ENCODE measurements at regions not wholly inside any gene's neighbourhood (a gene's known extent, or its start where the extent isn't known, plus 50 kb on each side); places are given as distances from the start of the nearest gene placed in this dataset.

- Histone ChIP-seq H3K4me3 (ENCODE audit: control insufficient read depth in 2 of 3, extremely low read depth in 1 of 3, insufficient read depth in 2 of 3, low read depth in 1 of 3, low read length in 3 of 3) (no peak overlapping the region), H3K27ac (ENCODE audit: control insufficient read depth, insufficient read depth, low read length) (no peak overlapping the region), H4K20me1 (ENCODE audit: control insufficient read depth, extremely low read depth, insufficient read depth, low read length) (no peaks in the 10 kb centered on the region), H3K4me1 (ENCODE audit: control insufficient read depth, extremely low read depth, insufficient read depth, low read length) (peaks cover 4% of the 10 kb centered on the region), H3K9me1 (ENCODE audit: control insufficient read depth, extremely low read depth, insufficient read depth, low read length) (no peaks in the 10 kb centered on the region), H3K27me3 (ENCODE audit: control insufficient read depth, extremely low read depth, insufficient read depth, low read length) (no peaks in the 10 kb centered on the region), H2AFZ (ENCODE audit: control insufficient read depth, low read length) (peak overlapping the region; percentile 11), H3K9me3 (ENCODE audit: control insufficient read depth, low read depth, low read length) (no peaks in the 10 kb centered on the region), H3K4me2 (ENCODE audit: control insufficient read depth, extremely low read depth, insufficient read depth, low read depth, low read length) (peak overlapping the region; percentile 61), H3K79me2 (ENCODE audit: control insufficient read depth, insufficient read depth, low read length) (no peaks in the 10 kb centered on the region), H3K36me3 (ENCODE audit: control insufficient read depth in 2 of 2, extremely low read depth in 1 of 2, insufficient read depth in 2 of 2, low read length in 2 of 2) (no peaks in the 10 kb centered on the region), H3K9ac (ENCODE audit: control insufficient read depth, extremely low read depth, insufficient read depth, low read length) (no peak overlapping the region)
- TF ChIP-seq CTCF (optimal IDR thresholded peaks at IDR 0.05 in 1 of 3, IDR thresholded peaks at IDR 0.05 in 1 of 3, conservative IDR thresholded peaks at IDR 0.05 in 1 of 3; ENCODE audit: extremely low read depth in 1 of 3, insufficient read depth in 2 of 3, low read length in 3 of 3) (no peak), EZH2 (IDR thresholded peaks at IDR 0.05; ENCODE audit: low read length) (no peak)
- dilution Hi-C loops (cut with MboI; ENCODE audit: extremely low pct_ligation_motif_present, low sequenced_read_pairs), result no loop called here
- no peak for DNase-seq (ENCODE audit: low read depth, low spot score)
- FAIRE-seq, result no peak
Measured at GRCh38 chr3:152957491-152957890, 122.6 kb downstream of the P2RY1 start.

- H3K27me3 ChIP-seq (ENCODE audit: control insufficient read depth, extremely low read depth, insufficient read depth, low read length), result no peaks in the 10 kb centered on the region
- peaks cover 4% of the 10 kb centered on the region for H3K4me1 ChIP-seq (ENCODE audit: control insufficient read depth, extremely low read depth, insufficient read depth, low read length)
- no peak overlapping the region for H3K27ac ChIP-seq (ENCODE audit: control insufficient read depth, insufficient read depth, low read length)
- no peak overlapping the region for H2AFZ ChIP-seq (ENCODE audit: control insufficient read depth, low read length)
- no peaks in the 10 kb centered on the region for H3K9me1 ChIP-seq (ENCODE audit: control insufficient read depth, extremely low read depth, insufficient read depth, low read length)
- TF ChIP-seq CTCF (optimal IDR thresholded peaks at IDR 0.05 in 1 of 3, IDR thresholded peaks at IDR 0.05 in 1 of 3, conservative IDR thresholded peaks at IDR 0.05 in 1 of 3; ENCODE audit: extremely low read depth in 1 of 3, insufficient read depth in 2 of 3, low read length in 3 of 3), result no peak
- TF ChIP-seq EZH2 (IDR thresholded peaks at IDR 0.05; ENCODE audit: low read length), result no peak
- no peaks in the 10 kb centered on the region for H4K20me1 ChIP-seq (ENCODE audit: control insufficient read depth, extremely low read depth, insufficient read depth, low read length)
- H3K9me3 ChIP-seq (ENCODE audit: control insufficient read depth, low read depth, low read length), result no peaks in the 10 kb centered on the region
- H3K79me2 ChIP-seq (ENCODE audit: control insufficient read depth, insufficient read depth, low read length), result no peaks in the 10 kb centered on the region
- dilution Hi-C loops (cut with MboI; ENCODE audit: extremely low pct_ligation_motif_present, low sequenced_read_pairs), result no loop called here
- no peaks in the 10 kb centered on the region for H3K36me3 ChIP-seq (ENCODE audit: control insufficient read depth in 2 of 2, extremely low read depth in 1 of 2, insufficient read depth in 2 of 2, low read length in 2 of 2)
- DNase-seq (ENCODE audit: low read depth, low spot score) (no peak), FAIRE-seq (no peak)
- H3K4me3 ChIP-seq (ENCODE audit: control insufficient read depth in 2 of 3, extremely low read depth in 1 of 3, insufficient read depth in 2 of 3, low read depth in 1 of 3, low read length in 3 of 3), result no peak overlapping the region
- no peak overlapping the region for H3K4me2 ChIP-seq (ENCODE audit: control insufficient read depth, extremely low read depth, insufficient read depth, low read depth, low read length)
- no peak overlapping the region for H3K9ac ChIP-seq (ENCODE audit: control insufficient read depth, extremely low read depth, insufficient read depth, low read length)
Measured at GRCh38 chr3:152959307-152959706, 124.4 kb downstream of the P2RY1 start.
